Sigmoid colon (tissue), 6 donors: ENCODE measurements at regions not wholly inside any gene's neighbourhood (a gene's known extent, or its start where the extent isn't known, plus 50 kb on each side); places are given as distances from the start of the nearest gene placed in this dataset.

Source experiments
- DNase-seq: peaks from one replicate; pipeline ENCODE4 v3.0.0-alpha.2; 2019
- H3K27ac ChIP-seq, 4 donors: fragments of 200-600 bp; sonication (generic); one replicate each; pipeline ENCODE4 v1.5.1; 2016 to 2019; ENCODE audit warnings: mild to moderate bottlenecking in 1 of 4
- H3K27me3 ChIP-seq, 3 donors: fragments of 200-600 bp; sonication (generic); one replicate each; pipeline ENCODE4 v1.5.1; 2019; ENCODE audit warnings: mild to moderate bottlenecking in 1 of 3
- H3K36me3 ChIP-seq, 4 donors: fragments of 200-600 bp; sonication (generic); one replicate each; pipeline ENCODE4 v1.5.1; 2016 to 2019
- H3K4me1 ChIP-seq, 4 donors: fragments of 200-600 bp; sonication (generic); one replicate each; pipeline ENCODE4 v1.5.1; 2017 to 2019
- H3K4me3 ChIP-seq, 4 donors: fragments of 200-600 bp; sonication (generic); one replicate each; pipeline ENCODE4 v1.5.1; 2017 to 2019; ENCODE audit warnings: mild to moderate bottlenecking in 2 of 4, moderate library complexity in 1 of 4
- H3K9me3 ChIP-seq, 4 donors: fragments of 200-600 bp in 3 of 4; sonication (generic) in 3 of 4; one replicate each; pipeline versions ENCODE4 v1.5.1 to v1.6.1; 2013 to 2019
- EP300 ChIP-seq, 4 donors: sonication (generic); formaldehyde crosslinking; IDR thresholded peaks; one replicate each; pipeline ENCODE4 v1.6.1; 2017; ENCODE audit warnings: antibody characterized with exemption in 4 of 4
- POLR2A ChIP-seq, 2 donors: fragments of 450-650 bp; IDR thresholded peaks; one replicate each; pipeline ENCODE4 v1.6.1; 2016; ENCODE audit warnings: antibody characterized with exemption in 2 of 2, mild to moderate bottlenecking in 2 of 2, moderate library complexity in 2 of 2
- POLR2AphosphoS5 ChIP-seq, 4 donors: sonication (generic); formaldehyde crosslinking; IDR thresholded peaks; one replicate each; pipeline ENCODE4 v1.6.1; 2017; ENCODE audit warnings: antibody characterized with exemption in 4 of 4
- WGBS, 2 donors: extraction: QIAGEN DNeasy Blood & Tissue Kit; methylation state at CpG; one replicate each; pipeline ENCODE4 v1.1.7; 2013; 5-methylcytosine and 5-hydroxymethylcytosine counted together
- intact Hi-C: fragments of 100-400 bp; cut with DNase I; formaldehyde crosslinking; loops from one replicate; pipeline ENCODE4 v1.15.1; 2023
- TF ChIP-seq, protein P1 (sequence below), 4 experiments: fragments of 450-650 bp in 3 of 4; fragments of 200-600 bp in 1 of 4; IDR thresholded peaks; one replicate each; pipeline ENCODE4 v1.5.1; 2016 to 2019; ENCODE audit warnings: antibody characterized with exemption in 4 of 4, mild to moderate bottlenecking in 3 of 4, moderate library complexity in 2 of 4
- donor health status: healthy with polysubstance abuse.
- donor health status: healthy.

DNA sequence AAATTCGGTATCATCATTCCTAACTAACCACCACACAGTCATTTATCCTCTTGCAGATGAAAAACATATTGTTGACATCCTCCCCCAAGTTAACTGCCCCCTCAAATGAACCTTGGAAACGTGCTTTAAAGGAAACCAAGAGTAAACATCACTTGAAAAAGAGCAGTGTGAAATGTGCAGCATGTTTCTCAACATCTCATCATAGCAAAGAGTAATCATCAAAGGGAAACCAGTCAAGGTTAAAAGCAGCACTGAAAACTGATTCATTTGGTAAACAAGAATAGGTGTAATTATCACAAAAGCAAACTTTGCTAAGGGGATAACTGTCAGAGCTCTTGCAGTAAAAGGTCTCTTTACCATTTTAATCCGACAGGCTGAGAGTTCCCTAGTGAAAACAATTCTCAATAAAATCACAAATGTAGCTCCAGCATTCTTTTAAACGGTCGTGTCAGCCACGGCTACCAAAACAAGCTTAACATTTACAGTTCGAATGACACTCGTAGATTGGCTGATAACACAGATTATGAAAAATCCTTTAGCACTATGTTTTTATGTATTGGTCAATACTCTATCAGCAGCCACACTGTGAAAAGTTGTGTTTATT, 461.0 kb downstream of the GBE1 start:
- TF ChIP-seq POLR2AphosphoS5 (IDR thresholded peaks at IDR 0.05) (no peak), EP300 (IDR thresholded peaks at IDR 0.05) (no peak), POLR2A (IDR thresholded peaks at IDR 0.05) (no peak)
- TF ChIP-seq, protein P1, sequence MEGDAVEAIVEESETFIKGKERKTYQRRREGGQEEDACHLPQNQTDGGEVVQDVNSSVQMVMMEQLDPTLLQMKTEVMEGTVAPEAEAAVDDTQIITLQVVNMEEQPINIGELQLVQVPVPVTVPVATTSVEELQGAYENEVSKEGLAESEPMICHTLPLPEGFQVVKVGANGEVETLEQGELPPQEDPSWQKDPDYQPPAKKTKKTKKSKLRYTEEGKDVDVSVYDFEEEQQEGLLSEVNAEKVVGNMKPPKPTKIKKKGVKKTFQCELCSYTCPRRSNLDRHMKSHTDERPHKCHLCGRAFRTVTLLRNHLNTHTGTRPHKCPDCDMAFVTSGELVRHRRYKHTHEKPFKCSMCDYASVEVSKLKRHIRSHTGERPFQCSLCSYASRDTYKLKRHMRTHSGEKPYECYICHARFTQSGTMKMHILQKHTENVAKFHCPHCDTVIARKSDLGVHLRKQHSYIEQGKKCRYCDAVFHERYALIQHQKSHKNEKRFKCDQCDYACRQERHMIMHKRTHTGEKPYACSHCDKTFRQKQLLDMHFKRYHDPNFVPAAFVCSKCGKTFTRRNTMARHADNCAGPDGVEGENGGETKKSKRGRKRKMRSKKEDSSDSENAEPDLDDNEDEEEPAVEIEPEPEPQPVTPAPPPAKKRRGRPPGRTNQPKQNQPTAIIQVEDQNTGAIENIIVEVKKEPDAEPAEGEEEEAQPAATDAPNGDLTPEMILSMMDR (IDR thresholded peaks at IDR 0.05), result no peak
- intact Hi-C loops, result no loop called here
- Histone ChIP-seq H3K9me3 (no peaks in the 10 kb centered on the region), H3K27me3 (no peaks in the 10 kb centered on the region), H3K27ac (no peak overlapping the region), H3K4me3 (no peak overlapping the region), H3K36me3 (no peaks in the 10 kb centered on the region), H3K4me1 (no peaks in the 10 kb centered on the region)
- WGBS, 2 donors, result 12 to 50% methylated on average over 8 of the region's 8 CpGs
- DNase-seq, result no peak

DNA sequence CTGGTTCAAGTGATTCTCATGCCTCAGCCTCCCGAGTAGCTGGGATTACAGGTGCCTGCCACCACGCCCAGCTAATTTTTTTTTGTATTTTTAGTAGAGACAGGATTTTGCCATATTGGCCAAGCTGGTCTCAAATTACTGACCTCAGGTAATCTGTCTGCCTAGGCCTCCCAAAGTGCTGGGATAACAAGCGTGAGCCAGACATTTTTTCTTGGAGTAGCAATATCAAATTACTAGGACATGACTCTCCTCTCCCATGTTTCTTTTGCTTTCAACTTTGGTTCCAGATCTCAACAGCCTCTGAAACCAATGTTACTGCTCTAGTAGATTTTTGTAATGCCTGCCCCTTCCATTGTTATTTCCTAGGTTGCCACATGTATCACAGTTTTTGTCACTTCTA, 462.0 kb downstream of the GBE1 start:
- no peak for TF ChIP-seq POLR2A (IDR thresholded peaks at IDR 0.05)
- TF ChIP-seq, protein P1 (IDR thresholded peaks at IDR 0.05), result no peak
- TF ChIP-seq POLR2AphosphoS5 (IDR thresholded peaks at IDR 0.05), result no peak
- no peak for TF ChIP-seq EP300 (IDR thresholded peaks at IDR 0.05)
- Histone ChIP-seq H3K4me1 (no peaks in the 10 kb centered on the region), H3K36me3 (no peaks in the 10 kb centered on the region), H3K4me3 (no peak overlapping the region), H3K27me3 (no peaks in the 10 kb centered on the region), H3K9me3 (no peaks in the 10 kb centered on the region), H3K27ac (no peak overlapping the region)
- no peak for DNase-seq
- intact Hi-C loops, result no loop called here
- 87 to 89% methylated on average over 3 of the region's 3 CpGs for WGBS, 2 donors

DNA sequence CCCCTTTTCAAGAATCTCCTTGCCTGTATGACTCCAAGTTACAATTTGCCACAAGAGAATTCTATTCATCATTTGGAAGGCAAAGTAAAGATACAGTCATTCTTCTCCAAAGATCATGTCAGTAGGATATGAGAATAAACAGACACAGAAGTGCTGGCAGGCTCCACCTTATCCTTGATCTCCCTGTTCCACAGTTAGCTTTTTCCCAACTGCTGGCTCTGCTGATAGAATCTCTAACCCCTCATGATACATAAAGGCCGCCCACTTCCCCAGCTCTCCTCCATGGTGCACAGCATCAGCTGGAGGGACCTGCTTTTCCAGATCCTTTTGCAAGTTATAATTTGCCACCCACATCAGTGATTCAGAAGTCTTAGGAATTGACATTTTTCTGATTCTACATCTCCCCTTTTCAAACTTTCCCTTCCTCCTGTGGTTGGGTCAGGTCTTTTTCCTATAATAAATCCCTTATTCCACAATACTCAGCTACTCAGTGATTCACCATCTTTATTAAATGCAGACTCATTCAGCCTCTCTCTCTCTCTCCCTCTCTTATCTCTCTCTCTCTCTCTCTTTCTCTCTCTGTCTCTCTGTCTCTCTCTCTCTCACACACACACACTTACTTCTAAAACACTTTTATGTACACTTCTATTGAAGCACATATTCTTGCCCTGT, 465.4 kb downstream of the GBE1 start:
- TF ChIP-seq, protein P1 (IDR thresholded peaks at IDR 0.05), result no peak
- no peak for TF ChIP-seq POLR2AphosphoS5 (IDR thresholded peaks at IDR 0.05)
- no peak for TF ChIP-seq EP300 (IDR thresholded peaks at IDR 0.05)
- TF ChIP-seq POLR2A (IDR thresholded peaks at IDR 0.05), result no peak
- intact Hi-C loops, result no loop called here
- DNase-seq, result no peak
- Histone ChIP-seq H3K27me3 (no peaks in the 10 kb centered on the region), H3K36me3 (no peaks in the 10 kb centered on the region), H3K4me1 (no peaks in the 10 kb centered on the region), H3K4me3 (no peak overlapping the region), H3K9me3 (no peaks in the 10 kb centered on the region), H3K27ac (no peak overlapping the region)
- 89 to 93% methylated on average over 1 of the region's 1 CpG for WGBS, 2 donors

- no peak overlapping the region for H3K27ac ChIP-seq
- H3K4me3 ChIP-seq, result no peak overlapping the region
- H3K36me3 ChIP-seq, result no peaks in the 10 kb centered on the region
- no peaks in the 10 kb centered on the region for H3K4me1 ChIP-seq
- no peaks in the 10 kb centered on the region for H3K9me3 ChIP-seq
- no peaks in the 10 kb centered on the region for H3K27me3 ChIP-seq
- TF ChIP-seq POLR2A (IDR thresholded peaks at IDR 0.05) (no peak), POLR2AphosphoS5 (IDR thresholded peaks at IDR 0.05) (no peak), EP300 (IDR thresholded peaks at IDR 0.05) (no peak)
- TF ChIP-seq, protein P1 (IDR thresholded peaks at IDR 0.05), result no peak
- WGBS, 2 donors, result 83 to 85% methylated on average over 3 of the region's 3 CpGs
- no peak for DNase-seq
- intact Hi-C loops, result no loop called here
Measured at GRCh38 chr3:81293156-81293555, 468.3 kb downstream of the GBE1 start.
